ENCODE measurements at regions not wholly inside any gene's neighbourhood (a gene's known extent, or its start where the extent isn't known, plus 50 kb on each side); places are given as distances from the start of the nearest gene placed in this dataset.

- TF ChIP-seq CTCF (IDR thresholded peaks at IDR 0.05; ENCODE audit: low read length) (no peak), EZH2 (IDR thresholded peaks at IDR 0.05; ENCODE audit: borderline replicate concordance, low read length) (no peak)
These were observed 921.0 kb downstream of the ADGRL2 start for GRCh38 chr1:82721702-82722101.
